MG63 (cell line): ENCODE measurements at regions not wholly inside any gene's neighbourhood (a gene's known extent, or its start where the extent isn't known, plus 50 kb on each side); places are given as distances from the start of the nearest gene placed in this dataset.
"Not testable (repeated sequence)": the region's sequence is repeated elsewhere in the genome, so short reads cannot be mapped to it uniquely, and the experiment has no call there.

Experiments used
- DNase-seq: peaks from one replicate; pipeline ENCODE4 v3.0.0-alpha.2; 2020
- H3K27me3 ChIP-seq: fragments of 250-450 bp; sonication (Bioruptor Pico); 2 replicates; pipeline ENCODE4 v1.5.1; 2020; ENCODE audit warnings: mild to moderate bottlenecking, moderate library complexity
- H3K36me3 ChIP-seq: fragments of 250-450 bp; sonication (Bioruptor Pico); 2 replicates; pipeline ENCODE4 v1.5.1; 2020; ENCODE audit warnings: mild to moderate bottlenecking, moderate library complexity
- H3K4me3 ChIP-seq: fragments of 250-450 bp; sonication (Bioruptor Pico); 2 replicates; pipeline ENCODE4 v1.5.1; 2020; ENCODE audit warnings: mild to moderate bottlenecking, moderate library complexity
- H3K9me3 ChIP-seq: fragments of 250-450 bp; sonication (Bioruptor Pico); 2 replicates; pipeline ENCODE4 v1.5.1; 2020; ENCODE audit warnings: mild to moderate bottlenecking, moderate library complexity

DNA sequence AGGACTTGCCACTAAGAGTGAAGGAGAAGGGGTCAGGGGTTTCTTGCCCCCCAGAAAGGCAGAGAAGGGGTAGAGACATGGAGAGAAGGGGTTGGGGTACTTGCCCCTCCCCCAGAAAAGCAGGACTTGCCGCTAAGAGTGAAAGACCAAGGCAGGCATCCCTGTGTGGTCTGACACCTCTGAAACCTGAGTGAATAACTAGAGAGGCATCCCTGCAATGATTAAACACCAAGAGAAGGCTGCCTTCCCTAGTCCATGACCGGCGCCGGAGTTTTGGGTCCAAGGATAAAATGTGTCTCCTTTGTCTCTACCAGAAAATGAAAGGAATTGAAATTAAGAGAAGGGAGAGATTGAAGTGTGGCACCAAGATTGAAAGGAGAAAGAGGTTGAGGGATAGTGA, 102.3 kb upstream of the SLC7A14 start:
- DNase-seq, H3K27me3 ChIP-seq, H3K9me3 ChIP-seq, H3K36me3 ChIP-seq, H3K4me3 ChIP-seq: not testable (repeated sequence)

DNA sequence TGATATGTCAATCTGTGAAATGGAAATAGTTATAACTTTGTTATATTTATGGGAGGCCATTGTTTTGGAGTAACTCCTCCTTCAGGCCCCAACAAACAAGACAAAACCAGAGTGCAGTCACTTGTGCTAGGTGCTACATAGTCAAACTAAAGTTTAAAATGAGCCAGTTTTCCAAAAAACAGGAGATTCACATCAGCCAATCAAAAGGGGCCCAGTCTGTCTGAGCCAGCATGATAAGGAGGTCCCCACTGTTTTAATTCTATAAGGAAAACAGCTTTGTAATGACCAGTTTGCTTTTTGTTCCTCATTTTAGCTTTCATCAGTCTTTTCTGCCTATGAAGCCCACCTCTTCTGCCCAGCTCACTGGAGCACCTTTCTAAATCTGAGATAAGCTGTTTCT, 94.7 kb upstream of the SLC7A14 start:
- DNase-seq, result no peak
- no peaks in the 10 kb centered on the region for H3K27me3 ChIP-seq
- no peak overlapping the region for H3K4me3 ChIP-seq
- H3K36me3 ChIP-seq, result no peaks in the 10 kb centered on the region
- no peaks in the 10 kb centered on the region for H3K9me3 ChIP-seq

DNA sequence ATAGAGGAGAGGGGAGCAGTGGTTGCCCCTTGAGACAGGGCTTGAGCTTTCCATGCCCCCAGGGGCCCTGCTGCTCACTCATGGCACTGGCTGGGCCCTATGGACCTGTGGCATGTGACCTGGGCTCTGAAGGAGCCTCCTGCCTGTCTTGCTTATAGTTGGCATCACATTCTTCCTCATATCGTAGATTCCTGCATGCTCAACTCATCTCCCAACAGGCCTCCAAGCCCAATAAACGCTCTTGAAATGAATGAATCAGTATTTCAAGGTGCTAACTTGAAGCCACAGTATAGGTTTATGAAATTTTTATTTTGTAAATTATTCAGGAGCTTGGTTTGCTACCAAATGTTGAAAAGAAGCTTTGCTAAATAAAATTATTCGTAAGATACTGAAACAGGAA, 93.3 kb upstream of the SLC7A14 start:
- no peak for DNase-seq
- Histone ChIP-seq H3K36me3 (no peaks in the 10 kb centered on the region), H3K9me3 (no peaks in the 10 kb centered on the region)

DNA sequence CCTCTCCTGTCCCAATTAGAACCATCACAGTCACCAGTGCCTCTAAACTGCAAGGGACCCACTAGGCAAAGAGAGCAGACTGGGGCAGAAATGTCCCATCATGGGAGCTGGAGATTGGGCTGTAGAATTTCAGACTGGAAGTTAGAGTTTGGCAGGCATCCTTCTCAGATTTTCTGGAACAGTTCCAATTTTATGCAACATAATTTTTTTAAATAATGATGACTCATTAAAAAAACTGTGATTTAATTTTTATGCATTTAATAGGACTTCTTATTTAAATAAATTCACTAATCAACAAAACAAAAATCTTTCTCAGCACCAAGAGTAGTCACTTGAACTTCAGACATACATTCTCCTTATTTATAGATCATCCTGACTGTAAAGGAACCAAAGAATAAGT, 84.6 kb upstream of the SLC7A14 start:
- Histone ChIP-seq H3K27me3 (no peaks in the 10 kb centered on the region), H3K9me3 (peaks cover 11% of the 10 kb centered on the region), H3K4me3 (no peak overlapping the region), H3K36me3 (no peaks in the 10 kb centered on the region)
- no peak for DNase-seq

More for the DNA sequence above, 93.3 kb upstream of the SLC7A14 start:
- Histone ChIP-seq H3K27me3 (no peaks in the 10 kb centered on the region), H3K4me3 (no peak overlapping the region)

DNA sequence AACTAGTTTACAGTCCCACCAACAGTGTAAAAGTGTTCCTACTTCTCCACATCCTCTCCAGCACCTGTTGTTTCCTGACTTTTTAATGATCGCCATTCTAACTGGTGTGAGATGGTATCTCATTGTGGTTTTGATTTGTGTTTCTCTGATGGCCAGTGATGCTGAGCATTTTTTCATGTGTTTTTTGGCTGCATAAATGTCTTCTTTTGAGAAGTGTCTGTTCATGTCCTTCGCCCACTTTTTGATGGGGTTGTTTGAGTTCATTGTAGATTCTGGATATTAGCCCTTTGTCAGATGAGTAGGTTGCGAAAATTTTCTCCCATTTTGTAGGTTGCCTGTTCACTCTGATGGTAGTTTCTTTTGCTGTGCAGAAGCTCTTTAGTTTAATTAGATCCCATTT, 77.1 kb upstream of the SLC7A14 start:
- not testable (repeated sequence) for H3K4me3 ChIP-seq, H3K9me3 ChIP-seq, H3K36me3 ChIP-seq, DNase-seq, H3K27me3 ChIP-seq

DNA sequence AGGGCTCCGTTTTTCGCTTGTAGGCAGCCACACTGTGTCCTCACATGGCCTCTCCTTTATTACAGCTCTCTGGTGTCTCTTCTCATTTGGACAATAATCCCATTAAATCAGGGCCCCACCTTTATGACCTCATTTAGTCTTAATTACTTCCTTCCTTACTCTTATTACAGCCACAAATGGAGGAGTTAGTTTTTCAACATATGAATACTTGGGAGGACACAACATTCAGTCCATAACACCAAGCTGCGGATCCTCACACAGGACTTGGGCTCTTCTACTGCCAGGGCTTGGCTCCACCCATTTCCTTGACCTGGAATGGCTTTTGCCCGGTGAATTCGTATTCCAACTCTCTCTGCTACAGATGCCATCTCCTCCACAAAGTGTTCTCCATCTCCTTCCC, 74.3 kb upstream of the SLC7A14 start:
- DNase-seq, result no peak
- H3K36me3 ChIP-seq, result no peaks in the 10 kb centered on the region
- H3K27me3 ChIP-seq, result no peaks in the 10 kb centered on the region
- no peak overlapping the region for H3K4me3 ChIP-seq
- peaks cover 9% of the 10 kb centered on the region; the same call in 1 of the 2 replicates for H3K9me3 ChIP-seq

DNA sequence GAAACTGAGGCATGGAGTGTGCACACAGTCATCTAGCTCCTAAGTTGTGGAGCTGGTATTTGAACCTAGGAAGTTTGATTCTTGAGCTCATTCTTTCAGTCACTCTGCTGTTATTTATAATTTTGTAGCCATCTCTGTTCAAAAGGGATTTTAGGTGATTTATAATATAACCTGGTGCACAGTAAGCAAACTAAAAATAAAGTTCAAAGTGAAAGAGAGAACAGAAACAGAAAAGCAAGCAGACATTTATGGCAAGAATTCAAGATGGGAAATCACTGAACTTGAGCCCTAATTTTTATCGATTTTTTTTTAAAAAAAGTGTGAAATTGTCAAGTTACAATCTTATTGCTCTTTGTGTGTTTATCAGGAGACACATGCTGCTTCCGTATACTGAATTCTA, 71.4 kb upstream of the SLC7A14 start:
- no peak overlapping the region for H3K4me3 ChIP-seq
- DNase-seq, result no peak
- 0 out of 2 replicates have a peak, but pooled peaks cover 2% of the 10 kb centered on the region for H3K9me3 ChIP-seq
- no peaks in the 10 kb centered on the region for H3K27me3 ChIP-seq
- H3K36me3 ChIP-seq, result no peaks in the 10 kb centered on the region

DNA sequence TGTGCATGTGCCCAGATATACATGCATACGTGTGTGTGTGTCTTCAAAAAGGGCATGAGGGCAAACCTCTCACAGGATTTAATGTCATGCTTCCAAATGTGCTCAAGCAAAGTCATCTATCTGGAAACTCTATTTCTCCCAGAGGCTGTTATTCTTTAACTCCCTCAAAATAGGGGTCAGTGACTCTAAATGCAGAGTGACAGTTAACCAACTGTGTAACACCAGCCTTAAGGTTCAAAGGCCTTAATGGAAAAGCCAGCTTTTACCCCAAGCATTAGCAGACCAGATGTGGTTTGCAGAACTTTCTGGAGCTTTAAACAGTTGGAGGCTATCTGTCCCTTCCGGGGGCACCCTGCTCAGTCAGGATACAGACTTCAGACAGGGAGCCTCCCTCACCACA, 70.4 kb upstream of the SLC7A14 start:
- Histone ChIP-seq H3K4me3 (no peak overlapping the region), H3K36me3 (no peaks in the 10 kb centered on the region), H3K9me3 (no peaks in the 10 kb centered on the region), H3K27me3 (no peaks in the 10 kb centered on the region)
- no peak for DNase-seq

DNA sequence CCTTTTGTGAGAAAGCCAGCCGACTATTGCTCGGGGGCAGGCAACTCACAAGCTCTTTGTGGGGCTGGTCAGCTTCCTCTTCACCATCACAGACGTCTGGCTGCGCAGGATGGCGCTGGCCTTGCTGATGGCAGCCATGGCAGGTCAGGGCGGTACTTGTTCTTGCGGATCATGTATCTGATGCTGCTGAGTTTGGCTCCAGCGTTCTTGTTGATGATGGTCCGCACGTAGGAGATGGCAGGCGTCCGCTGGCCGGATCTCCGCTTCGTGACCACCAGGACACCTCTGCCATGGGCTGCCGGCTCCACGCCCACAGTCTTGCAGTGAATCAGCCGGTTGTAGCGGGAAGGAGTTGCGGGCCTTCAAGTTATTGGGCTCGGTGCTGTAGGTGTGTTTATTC, 67.9 kb upstream of the SLC7A14 start:
- DNase-seq, result no peak

DNA sequence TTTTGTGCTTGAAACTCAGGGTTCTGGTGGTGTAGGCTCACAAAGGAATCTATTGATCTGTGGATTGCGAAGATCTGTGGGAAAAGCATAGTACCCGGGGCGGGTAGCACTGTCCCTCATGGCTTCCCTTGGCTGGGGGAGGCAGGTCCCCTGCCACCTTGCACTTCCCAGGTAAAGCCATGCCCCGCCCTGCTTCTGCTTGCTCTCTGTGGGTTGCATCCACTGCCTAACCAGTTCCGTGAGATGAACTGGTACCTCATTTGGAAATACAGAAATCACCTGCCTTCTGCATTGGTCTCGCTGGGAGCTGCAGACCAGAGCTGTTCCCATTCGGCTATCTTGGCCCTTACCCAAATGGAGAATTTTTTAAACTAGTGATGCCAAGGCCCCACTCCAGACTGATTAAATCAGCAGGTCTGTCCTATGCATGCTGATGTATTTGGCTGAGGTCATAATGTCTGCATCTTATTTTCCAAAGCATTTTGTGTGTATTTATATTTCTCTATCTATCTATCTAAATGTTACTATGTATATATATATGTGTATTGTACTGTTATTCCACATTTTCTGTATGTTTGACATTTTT, 65.5 kb upstream of the SLC7A14 start:
- Histone ChIP-seq H3K36me3 (no peaks in the 10 kb centered on the region), H3K9me3 (peaks cover 2% of the 10 kb centered on the region), H3K4me3 (no peak overlapping the region), H3K27me3 (no peaks in the 10 kb centered on the region; the same call in 1 of the 2 replicates)
- DNase-seq, result no peak

More for the DNA sequence above, 67.9 kb upstream of the SLC7A14 start:
- no peaks in the 10 kb centered on the region for H3K36me3 ChIP-seq
- H3K4me3 ChIP-seq, result no peak overlapping the region
- H3K9me3 ChIP-seq, result no peaks in the 10 kb centered on the region; the same call in 1 of the 2 replicates
- H3K27me3 ChIP-seq, result no peaks in the 10 kb centered on the region; the same call in 1 of the 2 replicates

DNA sequence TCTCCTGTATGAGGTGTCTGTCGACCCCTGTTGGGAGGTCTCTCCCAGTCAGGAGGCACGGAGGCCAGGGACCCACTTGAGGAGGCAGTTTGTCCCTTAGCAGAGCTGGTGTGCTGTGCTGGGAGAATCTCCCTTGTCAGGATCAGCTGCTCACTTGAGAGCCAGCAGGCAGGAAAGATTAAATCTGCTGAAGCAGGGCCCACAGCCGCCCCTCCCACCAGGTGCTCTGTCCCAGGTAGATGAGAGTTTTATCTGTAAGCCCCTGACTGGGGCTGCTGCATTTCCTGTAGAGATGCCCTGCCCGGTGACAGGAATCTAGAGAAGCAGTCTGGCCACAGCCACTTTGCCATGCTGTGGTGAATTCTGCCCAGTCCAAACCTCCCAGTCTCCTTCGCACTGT, 64.7 kb upstream of the SLC7A14 start:
- H3K4me3 ChIP-seq, H3K27me3 ChIP-seq, H3K36me3 ChIP-seq, H3K9me3 ChIP-seq, DNase-seq: not testable (repeated sequence)

DNA sequence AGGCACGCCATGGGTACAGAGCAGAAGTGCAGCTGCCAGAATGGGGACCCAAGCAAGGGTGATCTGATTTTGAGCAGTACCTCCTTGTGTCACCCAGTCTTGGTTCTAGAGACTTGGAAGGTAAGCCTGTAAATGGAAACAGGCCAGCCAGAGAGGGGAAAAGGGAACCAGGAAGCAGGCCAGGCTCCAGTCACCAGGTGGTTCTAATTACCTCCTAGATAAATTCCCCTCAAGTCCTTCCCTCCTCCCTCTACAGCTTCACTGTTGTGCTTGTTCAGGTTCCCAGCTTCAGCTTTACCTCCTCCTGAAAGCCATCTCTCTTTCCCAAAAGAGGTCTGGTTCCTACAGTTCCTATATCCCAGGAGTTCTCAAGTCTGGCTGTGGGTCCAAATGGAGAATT, 58.8 kb upstream of the SLC7A14 start:
- H3K27me3 ChIP-seq, result no peaks in the 10 kb centered on the region; the same call in 1 of the 2 replicates
- H3K4me3 ChIP-seq, result no peak overlapping the region
- H3K36me3 ChIP-seq, result no peaks in the 10 kb centered on the region
- H3K9me3 ChIP-seq, result peaks cover 2% of the 10 kb centered on the region; the same call in 1 of the 2 replicates
- no peak for DNase-seq

DNA sequence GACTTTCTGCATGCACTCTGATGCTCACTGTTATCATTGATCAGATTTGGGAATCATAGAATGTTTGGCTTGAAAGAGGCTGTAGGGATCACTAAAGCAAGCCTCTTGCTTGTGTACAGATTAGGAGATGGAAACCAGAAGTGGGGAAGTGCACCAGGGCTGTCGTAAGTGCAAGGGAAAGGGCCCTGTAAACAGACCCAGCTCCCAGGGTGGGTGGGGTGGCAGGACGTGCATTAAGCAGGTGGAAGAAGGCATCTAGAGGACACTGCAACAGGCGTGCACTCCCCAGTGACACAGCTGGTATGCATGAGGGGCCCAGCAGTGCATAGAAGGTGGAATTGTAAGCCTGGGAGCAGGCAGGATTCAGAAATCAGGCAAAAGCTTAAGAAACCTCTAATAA, 58.0 kb upstream of the SLC7A14 start:
- no peaks in the 10 kb centered on the region for H3K36me3 ChIP-seq
- no peak for DNase-seq
- no peak overlapping the region for H3K4me3 ChIP-seq
- peaks cover 2% of the 10 kb centered on the region; the same call in 1 of the 2 replicates for H3K9me3 ChIP-seq
- H3K27me3 ChIP-seq, result no peaks in the 10 kb centered on the region

DNA sequence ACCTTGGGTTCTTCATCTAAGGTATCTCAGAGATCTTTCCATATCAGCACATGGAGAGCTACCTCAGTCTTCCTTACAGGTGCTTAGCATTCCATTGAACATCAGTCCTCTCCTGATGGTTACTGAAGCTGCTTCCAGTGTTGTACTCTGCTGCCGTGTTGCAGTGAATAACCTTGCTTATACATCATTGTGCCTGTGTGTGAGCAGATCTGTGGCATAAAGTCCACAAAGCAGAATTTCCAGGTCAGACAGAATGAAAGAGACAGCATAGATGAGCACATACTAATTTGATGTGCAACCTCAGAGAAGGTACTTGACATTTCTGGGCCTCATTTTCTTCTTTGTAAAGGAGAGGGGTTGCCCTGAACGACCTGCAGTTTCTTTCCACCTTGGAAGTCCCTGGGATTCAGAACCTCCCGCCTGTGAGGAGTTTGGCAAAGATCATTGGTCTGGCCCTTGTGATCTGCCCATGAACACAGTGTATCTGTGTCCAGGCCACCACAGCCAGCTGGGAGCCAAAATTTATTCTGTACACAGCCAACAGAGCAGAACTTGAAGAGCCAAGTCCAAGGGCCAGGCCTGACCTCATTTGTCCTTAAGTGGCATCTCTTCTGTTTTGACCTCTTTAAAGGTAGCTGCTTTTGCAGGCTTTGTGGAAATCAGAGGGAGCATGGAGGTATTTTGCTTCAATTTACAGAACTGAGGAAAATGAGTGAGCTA, 57.2 kb upstream of the SLC7A14 start:
- no peak for DNase-seq
- Histone ChIP-seq H3K27me3 (no peaks in the 10 kb centered on the region), H3K9me3 (peaks cover 2% of the 10 kb centered on the region; the same call in 1 of the 2 replicates), H3K36me3 (no peaks in the 10 kb centered on the region), H3K4me3 (no peak overlapping the region)

DNA sequence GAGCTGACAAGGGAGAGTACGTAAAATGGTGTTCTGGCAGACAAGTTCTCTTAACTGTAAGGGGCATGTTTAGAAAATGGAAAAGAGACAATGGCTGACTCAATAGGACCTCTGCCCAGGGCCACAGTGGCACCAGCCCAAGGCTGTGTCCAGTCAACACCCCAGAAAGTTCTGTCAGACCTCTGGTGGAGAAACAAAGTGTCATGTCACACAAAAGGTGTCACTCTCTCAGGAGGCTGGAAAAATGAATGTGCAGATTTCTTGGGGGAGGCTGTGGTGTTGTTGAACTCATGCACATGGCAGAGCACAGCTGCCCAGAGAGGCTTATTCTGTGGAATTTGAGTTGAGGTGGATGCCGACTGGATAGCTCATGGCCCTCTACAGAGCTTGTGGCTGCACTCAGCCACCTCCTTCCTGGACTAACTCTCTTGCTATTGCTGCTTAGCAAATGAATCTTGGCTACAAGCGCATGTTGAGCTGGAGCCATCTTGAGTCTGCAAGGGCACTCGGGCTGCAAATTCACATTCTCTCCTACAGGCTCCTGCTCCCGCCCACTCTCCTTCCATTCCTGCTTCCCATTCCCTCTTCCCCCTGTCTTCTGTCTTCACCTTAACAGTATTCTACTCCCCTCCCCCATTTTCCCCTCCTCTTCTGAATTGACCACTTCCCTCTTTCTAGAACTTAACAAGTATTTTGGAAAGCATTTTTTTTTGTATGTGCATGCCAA, 55.8 kb upstream of the SLC7A14 start:
- Histone ChIP-seq H3K4me3 (no peak overlapping the region), H3K9me3 (peaks cover 2% of the 10 kb centered on the region; the same call in 1 of the 2 replicates), H3K27me3 (no peaks in the 10 kb centered on the region), H3K36me3 (no peaks in the 10 kb centered on the region)
- DNase-seq, result peak; percentile 80

DNA sequence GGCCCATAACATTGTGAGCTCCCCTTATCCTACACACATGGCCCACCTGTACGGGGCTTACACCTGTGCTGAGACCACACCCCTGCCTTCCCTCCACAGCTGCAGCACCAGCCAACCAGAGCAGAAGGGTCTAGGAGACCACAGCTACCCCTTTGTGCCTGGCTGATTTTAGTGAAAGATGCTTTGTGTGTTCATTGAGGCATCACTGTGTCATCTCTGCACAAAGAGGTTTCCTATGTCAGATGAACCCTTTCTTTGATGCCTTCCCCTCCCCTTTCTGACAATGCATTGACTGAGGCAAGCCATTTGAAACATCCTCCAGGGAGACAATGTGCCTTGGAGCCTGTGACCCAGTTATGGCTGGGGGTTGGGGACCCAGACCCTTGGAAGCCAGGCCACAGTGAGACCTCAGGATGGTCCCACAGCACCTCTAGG, 54.9 kb upstream of the SLC7A14 start:
- H3K27me3 ChIP-seq, result no peaks in the 10 kb centered on the region
- DNase-seq, result no peak
- H3K4me3 ChIP-seq, result no peak overlapping the region
- H3K36me3 ChIP-seq, result no peaks in the 10 kb centered on the region
- H3K9me3 ChIP-seq, result no peaks in the 10 kb centered on the region; the same call in 1 of the 2 replicates

DNA sequence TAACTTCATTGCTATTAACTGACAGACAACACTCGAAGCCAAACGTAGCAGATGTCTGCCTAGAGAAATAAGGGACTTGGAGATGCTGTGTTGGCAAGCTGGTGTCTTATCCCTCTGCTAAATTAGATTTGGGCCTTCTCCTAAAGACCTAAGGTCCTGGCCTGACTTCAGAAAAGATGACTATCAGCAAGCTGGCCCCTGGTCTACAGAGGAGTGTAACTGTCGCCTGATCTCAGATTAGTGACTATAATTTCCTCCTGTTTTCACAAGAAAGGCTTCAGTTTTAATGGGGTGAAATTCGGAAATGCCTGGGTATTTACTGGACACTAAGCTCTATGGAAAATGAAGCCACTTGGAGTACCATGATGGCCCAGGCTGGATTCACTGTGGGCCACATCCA, 53.1 kb upstream of the SLC7A14 start:
- DNase-seq, result no peak

More for the DNA sequence above, 53.1 kb upstream of the SLC7A14 start:
- Histone ChIP-seq H3K4me3 (no peak overlapping the region), H3K9me3 (no peaks in the 10 kb centered on the region), H3K27me3 (no peaks in the 10 kb centered on the region), H3K36me3 (no peaks in the 10 kb centered on the region)
